ENCODE measurements at regions not wholly inside any gene's neighbourhood (a gene's known extent, or its start where the extent isn't known, plus 50 kb on each side); places are given as distances from the start of the nearest gene placed in this dataset.

DNA sequence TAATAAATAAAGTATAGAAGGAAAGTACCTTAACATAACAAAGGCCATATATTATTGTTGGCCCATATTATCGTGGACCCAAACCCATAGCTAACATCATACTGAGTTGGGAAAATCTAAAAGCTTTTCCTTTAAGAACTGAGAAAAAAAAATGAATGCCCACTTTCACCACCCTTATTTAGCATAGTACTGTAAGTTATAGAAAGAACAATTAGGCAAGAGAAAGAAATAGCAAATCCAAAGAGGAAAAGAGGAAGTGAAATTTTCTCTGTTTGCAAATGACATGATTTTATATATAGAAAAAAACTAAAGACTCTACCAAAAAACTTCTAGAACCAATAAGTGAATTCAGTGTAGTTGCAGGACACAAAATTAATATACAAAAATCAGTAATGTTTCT, 1854.6 kb downstream of the PCDH7 start:
- Histone ChIP-seq H4K20me1 (ENCODE audit: low read depth) (no peaks in the 10 kb centered on the region), H3K4me3 (no peak overlapping the region), H3K79me2 (ENCODE audit: low read depth) (no peaks in the 10 kb centered on the region), H3K4me2 (no peak overlapping the region), H3K9me3 (ENCODE audit: low read depth) (no peaks in the 10 kb centered on the region), H3F3A (ENCODE audit: low read depth) (no peaks in the 10 kb centered on the region), H3K9ac (no peak overlapping the region), H3K27ac (no peak overlapping the region), H2AFZ (replicated peaks) (no peak overlapping the region), H3K36me3 (no peaks in the 10 kb centered on the region), H3K27me3 (no peaks in the 10 kb centered on the region), H3K4me1 (no peaks in the 10 kb centered on the region)
- H3K27me3 Mint-ChIP-seq (ENCODE audit: insufficient read depth, low read depth): no peaks in the 10 kb centered on the region
- no peaks in the 10 kb centered on the region for H3K9me3 Mint-ChIP-seq
- no peaks in the 10 kb centered on the region for H3K36me3 Mint-ChIP-seq
- TF ChIP-seq EZH2phosphoT487 (IDR thresholded peaks at IDR 0.05): no peak
- TF ChIP-seq EZH2 (IDR thresholded peaks at IDR 0.05): no peak
- TF ChIP-seq, protein P1, sequence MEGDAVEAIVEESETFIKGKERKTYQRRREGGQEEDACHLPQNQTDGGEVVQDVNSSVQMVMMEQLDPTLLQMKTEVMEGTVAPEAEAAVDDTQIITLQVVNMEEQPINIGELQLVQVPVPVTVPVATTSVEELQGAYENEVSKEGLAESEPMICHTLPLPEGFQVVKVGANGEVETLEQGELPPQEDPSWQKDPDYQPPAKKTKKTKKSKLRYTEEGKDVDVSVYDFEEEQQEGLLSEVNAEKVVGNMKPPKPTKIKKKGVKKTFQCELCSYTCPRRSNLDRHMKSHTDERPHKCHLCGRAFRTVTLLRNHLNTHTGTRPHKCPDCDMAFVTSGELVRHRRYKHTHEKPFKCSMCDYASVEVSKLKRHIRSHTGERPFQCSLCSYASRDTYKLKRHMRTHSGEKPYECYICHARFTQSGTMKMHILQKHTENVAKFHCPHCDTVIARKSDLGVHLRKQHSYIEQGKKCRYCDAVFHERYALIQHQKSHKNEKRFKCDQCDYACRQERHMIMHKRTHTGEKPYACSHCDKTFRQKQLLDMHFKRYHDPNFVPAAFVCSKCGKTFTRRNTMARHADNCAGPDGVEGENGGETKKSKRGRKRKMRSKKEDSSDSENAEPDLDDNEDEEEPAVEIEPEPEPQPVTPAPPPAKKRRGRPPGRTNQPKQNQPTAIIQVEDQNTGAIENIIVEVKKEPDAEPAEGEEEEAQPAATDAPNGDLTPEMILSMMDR (IDR thresholded peaks at IDR 0.05): no peak
- H3K4me3 Mint-ChIP-seq: no peak overlapping the region
- DNase-seq (ENCODE audit: low spot score): no peak
- no peak overlapping the region for H3K27ac Mint-ChIP-seq
- H3K4me1 Mint-ChIP-seq: no peaks in the 10 kb centered on the region

DNA sequence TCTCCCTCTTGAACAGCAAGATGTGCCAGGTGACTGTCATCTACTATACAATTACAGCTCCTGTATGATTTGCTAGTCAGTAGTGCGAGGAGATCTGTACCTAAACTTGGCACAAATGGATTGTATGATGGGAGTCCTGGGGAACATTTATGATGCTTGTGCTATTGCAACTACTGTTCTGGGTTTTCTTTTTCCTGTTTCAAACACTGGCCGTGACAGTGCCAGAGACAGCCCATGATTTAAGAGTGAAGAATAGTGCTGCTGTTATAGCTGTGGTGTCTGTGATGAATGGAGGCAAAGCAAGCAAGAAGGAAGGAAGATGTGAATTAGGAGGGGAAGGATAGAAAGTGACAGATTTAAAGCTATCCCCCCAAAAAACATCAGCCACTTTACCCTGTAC, 1868.9 kb downstream of the PCDH7 start:
- TF ChIP-seq EZH2 (IDR thresholded peaks at IDR 0.05) (no peak), EZH2phosphoT487 (IDR thresholded peaks at IDR 0.05) (no peak)
- TF ChIP-seq, protein P1 (IDR thresholded peaks at IDR 0.05): no peak
- Histone ChIP-seq H3K36me3 (no peaks in the 10 kb centered on the region), H2AFZ (replicated peaks) (no peak overlapping the region), H3K4me1 (no peaks in the 10 kb centered on the region), H3K4me2 (no peak overlapping the region), H4K20me1 (ENCODE audit: low read depth) (no peaks in the 10 kb centered on the region), H3K4me3 (no peak overlapping the region), H3K9me3 (ENCODE audit: low read depth) (no peaks in the 10 kb centered on the region), H3K27me3 (no peaks in the 10 kb centered on the region), H3K79me2 (ENCODE audit: low read depth) (no peaks in the 10 kb centered on the region), H3F3A (ENCODE audit: low read depth) (no peaks in the 10 kb centered on the region), H3K27ac (no peak overlapping the region), H3K9ac (no peak overlapping the region)
- Mint-ChIP-seq H3K27ac (no peak overlapping the region), H3K9me3 (no peaks in the 10 kb centered on the region), H3K27me3 (ENCODE audit: insufficient read depth, low read depth) (peaks cover 3% of the 10 kb centered on the region), H3K4me3 (no peak overlapping the region), H3K4me1 (peaks cover 7% of the 10 kb centered on the region), H3K36me3 (no peaks in the 10 kb centered on the region)
- no peak for DNase-seq (ENCODE audit: low spot score)

GRCh38 chr4:32589853-32590252, 1869.7 kb downstream of the PCDH7 start:
- Histone ChIP-seq H3F3A (ENCODE audit: low read depth) (no peaks in the 10 kb centered on the region), H3K4me1 (no peaks in the 10 kb centered on the region), H3K9ac (no peak overlapping the region), H3K27me3 (no peaks in the 10 kb centered on the region), H2AFZ (replicated peaks) (no peak overlapping the region), H3K27ac (no peak overlapping the region), H4K20me1 (ENCODE audit: low read depth) (no peaks in the 10 kb centered on the region), H3K79me2 (ENCODE audit: low read depth) (no peaks in the 10 kb centered on the region), H3K4me2 (no peak overlapping the region), H3K4me3 (no peak overlapping the region), H3K36me3 (no peaks in the 10 kb centered on the region), H3K9me3 (ENCODE audit: low read depth) (no peaks in the 10 kb centered on the region)
- Mint-ChIP-seq H3K36me3 (no peaks in the 10 kb centered on the region), H3K27me3 (ENCODE audit: insufficient read depth, low read depth) (peaks cover under 1% of the 10 kb centered on the region), H3K4me3 (no peak overlapping the region), H3K4me1 (peaks cover 7% of the 10 kb centered on the region), H3K27ac (no peak overlapping the region), H3K9me3 (no peaks in the 10 kb centered on the region)
- TF ChIP-seq, protein P1 (IDR thresholded peaks at IDR 0.05): no peak
- no peak for TF ChIP-seq EZH2 (IDR thresholded peaks at IDR 0.05)
- TF ChIP-seq EZH2phosphoT487 (IDR thresholded peaks at IDR 0.05): no peak
- DNase-seq (ENCODE audit: low spot score): no peak

All from neural progenitor cell (in vitro differentiated cells).